ENCODE measurements at regions not wholly inside any gene's neighbourhood (a gene's known extent, or its start where the extent isn't known, plus 50 kb on each side); places are given as distances from the start of the nearest gene placed in this dataset.

GRCh38 chr4:14583752-14584151 lies 418.5 kb upstream of the CPEB2 start:
- Histone ChIP-seq H3K4me3 (no peak overlapping the region), H3K4me1 (peaks cover 20% of the 10 kb centered on the region), H3K9me3 (ENCODE audit: low read depth) (no peaks in the 10 kb centered on the region), H3K36me3 (no peaks in the 10 kb centered on the region), H3K79me2 (ENCODE audit: low read depth) (no peaks in the 10 kb centered on the region), H3K4me2 (no peak overlapping the region), H3F3A (ENCODE audit: low read depth) (peaks cover 13% of the 10 kb centered on the region), H4K20me1 (ENCODE audit: low read depth) (peaks cover 10% of the 10 kb centered on the region), H3K27me3 (no peaks in the 10 kb centered on the region), H3K27ac (no peak overlapping the region), H3K9ac (no peak overlapping the region), H2AFZ (replicated peaks) (no peak overlapping the region)
- Mint-ChIP-seq H3K4me3 (no peak overlapping the region), H3K27ac (no peak overlapping the region), H3K4me1 (peaks cover 19% of the 10 kb centered on the region), H3K36me3 (no peaks in the 10 kb centered on the region), H3K27me3 (ENCODE audit: insufficient read depth, low read depth) (no peaks in the 10 kb centered on the region), H3K9me3 (no peaks in the 10 kb centered on the region)
- DNase-seq (ENCODE audit: low spot score), result no peak
- TF ChIP-seq CTCF (IDR thresholded peaks at IDR 0.05) (no peak), EZH2 (IDR thresholded peaks at IDR 0.05) (no peak), EZH2phosphoT487 (IDR thresholded peaks at IDR 0.05) (no peak)

DNA sequence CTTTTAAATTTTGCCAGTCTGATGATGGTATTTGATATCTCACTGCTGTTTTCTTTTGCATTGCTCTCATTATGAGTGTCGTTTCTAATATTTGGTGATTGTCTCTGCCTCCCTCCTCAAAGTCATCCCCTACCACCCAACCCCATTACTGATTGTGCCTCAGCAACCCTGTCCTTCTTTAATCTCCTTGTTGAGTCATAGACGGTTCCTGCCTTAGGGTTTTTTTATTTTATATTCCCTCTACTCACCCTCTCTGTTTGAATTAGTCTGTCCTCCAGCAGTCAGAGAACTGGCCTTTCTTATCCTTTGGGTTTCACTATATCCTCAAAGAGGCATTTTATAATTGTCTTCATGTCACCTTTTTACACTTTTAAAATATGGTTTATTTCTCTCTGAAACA lies 409.3 kb upstream of the CPEB2 start:
- Histone ChIP-seq H3K4me1 (peaks cover 4% of the 10 kb centered on the region), H3K4me3 (no peak overlapping the region), H3F3A (ENCODE audit: low read depth) (no peaks in the 10 kb centered on the region), H3K79me2 (ENCODE audit: low read depth) (no peaks in the 10 kb centered on the region), H3K9ac (no peak overlapping the region), H3K27ac (no peak overlapping the region), H3K4me2 (no peak overlapping the region), H2AFZ (replicated peaks) (no peak overlapping the region), H3K27me3 (no peaks in the 10 kb centered on the region), H3K9me3 (ENCODE audit: low read depth) (no peaks in the 10 kb centered on the region), H3K36me3 (no peaks in the 10 kb centered on the region), H4K20me1 (ENCODE audit: low read depth) (no peaks in the 10 kb centered on the region)
- Mint-ChIP-seq H3K9me3 (peaks cover 4% of the 10 kb centered on the region), H3K27ac (no peak overlapping the region), H3K36me3 (no peaks in the 10 kb centered on the region), H3K4me1 (no peaks in the 10 kb centered on the region), H3K27me3 (ENCODE audit: insufficient read depth, low read depth) (peaks cover 4% of the 10 kb centered on the region), H3K4me3 (no peak overlapping the region)
- TF ChIP-seq EZH2phosphoT487 (IDR thresholded peaks at IDR 0.05) (no peak), CTCF (IDR thresholded peaks at IDR 0.05) (no peak), EZH2 (IDR thresholded peaks at IDR 0.05) (no peak)
- no peak for DNase-seq (ENCODE audit: low spot score)

GRCh38 chr4:14596028-14596427 lies 406.3 kb upstream of the CPEB2 start:
- H3K4me1 Mint-ChIP-seq, result no peaks in the 10 kb centered on the region
- no peaks in the 10 kb centered on the region for H3K36me3 Mint-ChIP-seq
- no peaks in the 10 kb centered on the region for H3K9me3 ChIP-seq (ENCODE audit: low read depth)
- H3K27ac Mint-ChIP-seq, result no peak overlapping the region
- H3K4me3 Mint-ChIP-seq, result no peak overlapping the region
- no peak overlapping the region for H3K9ac ChIP-seq
- no peaks in the 10 kb centered on the region for H3K36me3 ChIP-seq
- H3K9me3 Mint-ChIP-seq, result peaks cover 4% of the 10 kb centered on the region
- H3K79me2 ChIP-seq (ENCODE audit: low read depth), result no peaks in the 10 kb centered on the region
- no peak overlapping the region for H2AFZ ChIP-seq (replicated peaks)
- DNase-seq (ENCODE audit: low spot score), result no peak
- H3K27ac ChIP-seq, result no peak overlapping the region
- no peak overlapping the region for H3K4me2 ChIP-seq
- H3F3A ChIP-seq (ENCODE audit: low read depth), result no peaks in the 10 kb centered on the region
- peaks cover 7% of the 10 kb centered on the region for H3K27me3 Mint-ChIP-seq (ENCODE audit: insufficient read depth, low read depth)
- H4K20me1 ChIP-seq (ENCODE audit: low read depth), result no peaks in the 10 kb centered on the region
- H3K4me1 ChIP-seq, result peaks cover 4% of the 10 kb centered on the region
- H3K4me3 ChIP-seq, result no peak overlapping the region
- TF ChIP-seq EZH2 (IDR thresholded peaks at IDR 0.05), result no peak
- no peak for TF ChIP-seq EZH2phosphoT487 (IDR thresholded peaks at IDR 0.05)
- H3K27me3 ChIP-seq, result no peaks in the 10 kb centered on the region

GRCh38 chr4:14596437-14596836 lies 405.8 kb upstream of the CPEB2 start:
- no peak for DNase-seq (ENCODE audit: low spot score)
- Histone ChIP-seq H3K4me1 (peaks cover 4% of the 10 kb centered on the region), H4K20me1 (ENCODE audit: low read depth) (no peaks in the 10 kb centered on the region), H3K27ac (no peak overlapping the region), H3K9me3 (ENCODE audit: low read depth) (no peaks in the 10 kb centered on the region), H3K36me3 (no peaks in the 10 kb centered on the region), H3K4me2 (no peak overlapping the region), H3K4me3 (no peak overlapping the region), H2AFZ (replicated peaks) (no peak overlapping the region), H3K27me3 (no peaks in the 10 kb centered on the region), H3K79me2 (ENCODE audit: low read depth) (no peaks in the 10 kb centered on the region), H3F3A (ENCODE audit: low read depth) (no peaks in the 10 kb centered on the region), H3K9ac (no peak overlapping the region)
- H3K27me3 Mint-ChIP-seq (ENCODE audit: insufficient read depth, low read depth), result peaks cover 7% of the 10 kb centered on the region
- no peak for TF ChIP-seq EZH2 (IDR thresholded peaks at IDR 0.05)
- TF ChIP-seq EZH2phosphoT487 (IDR thresholded peaks at IDR 0.05), result no peak
- no peak for TF ChIP-seq CTCF (IDR thresholded peaks at IDR 0.05)
- H3K27ac Mint-ChIP-seq, result no peak overlapping the region
- no peaks in the 10 kb centered on the region for H3K4me1 Mint-ChIP-seq
- H3K9me3 Mint-ChIP-seq, result peaks cover 4% of the 10 kb centered on the region
- H3K36me3 Mint-ChIP-seq, result no peaks in the 10 kb centered on the region
- H3K4me3 Mint-ChIP-seq, result no peak overlapping the region
